AG09309 (cell line): ENCODE measurements at regions not wholly inside any gene's neighbourhood (a gene's known extent, or its start where the extent isn't known, plus 50 kb on each side); places are given as distances from the start of the nearest gene placed in this dataset.
"Not testable (repeated sequence)": the region's sequence is repeated elsewhere in the genome, so short reads cannot be mapped to it uniquely, and the experiment has no call there.

Source experiments
- DNase-seq: peaks from one replicate; pipeline ENCODE4 v3.0.0-alpha.2; 2010; ENCODE audit warnings: low read depth
- H3K4me3 ChIP-seq: 2 replicates; pipeline ENCODE4 v1.5.1; 2011; ENCODE audit warnings: mild to moderate bottlenecking, low read depth, low read length, moderate library complexity; ENCODE audit not compliant: control insufficient read depth
- TF ChIP-seq, protein P1 (sequence below): IDR thresholded peaks from 2 replicates; pipeline ENCODE4 v1.5.1; 2011; ENCODE audit warnings: mild to moderate bottlenecking, low read depth, low read length, inconsistent platforms; ENCODE audit not compliant: insufficient read depth, control insufficient read depth; ENCODE audit errors: missing control alignments

DNA sequence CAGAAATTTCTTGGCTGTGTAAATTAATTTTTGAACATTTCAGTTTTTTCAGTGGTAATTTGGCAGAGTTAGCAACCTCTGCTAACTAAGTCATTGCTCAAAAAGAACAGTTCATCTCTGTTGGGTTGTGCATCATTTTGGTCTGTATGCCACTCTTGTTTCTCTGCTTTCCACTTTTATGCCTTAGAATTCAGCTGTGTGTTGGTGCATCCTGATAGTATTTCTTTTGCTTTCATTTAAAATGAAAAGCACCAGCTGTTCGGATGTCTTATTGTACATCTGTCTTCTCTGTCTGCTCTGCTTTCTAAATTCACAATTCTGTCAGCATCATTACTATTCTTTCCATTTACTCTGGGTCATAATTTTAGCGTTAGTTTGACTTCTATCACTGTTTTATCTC lies 388.2 kb upstream of the NDST4 start:
- no peak overlapping the region for H3K4me3 ChIP-seq
- DNase-seq: no peak
- TF ChIP-seq, protein P1, sequence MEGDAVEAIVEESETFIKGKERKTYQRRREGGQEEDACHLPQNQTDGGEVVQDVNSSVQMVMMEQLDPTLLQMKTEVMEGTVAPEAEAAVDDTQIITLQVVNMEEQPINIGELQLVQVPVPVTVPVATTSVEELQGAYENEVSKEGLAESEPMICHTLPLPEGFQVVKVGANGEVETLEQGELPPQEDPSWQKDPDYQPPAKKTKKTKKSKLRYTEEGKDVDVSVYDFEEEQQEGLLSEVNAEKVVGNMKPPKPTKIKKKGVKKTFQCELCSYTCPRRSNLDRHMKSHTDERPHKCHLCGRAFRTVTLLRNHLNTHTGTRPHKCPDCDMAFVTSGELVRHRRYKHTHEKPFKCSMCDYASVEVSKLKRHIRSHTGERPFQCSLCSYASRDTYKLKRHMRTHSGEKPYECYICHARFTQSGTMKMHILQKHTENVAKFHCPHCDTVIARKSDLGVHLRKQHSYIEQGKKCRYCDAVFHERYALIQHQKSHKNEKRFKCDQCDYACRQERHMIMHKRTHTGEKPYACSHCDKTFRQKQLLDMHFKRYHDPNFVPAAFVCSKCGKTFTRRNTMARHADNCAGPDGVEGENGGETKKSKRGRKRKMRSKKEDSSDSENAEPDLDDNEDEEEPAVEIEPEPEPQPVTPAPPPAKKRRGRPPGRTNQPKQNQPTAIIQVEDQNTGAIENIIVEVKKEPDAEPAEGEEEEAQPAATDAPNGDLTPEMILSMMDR: no peak

DNA sequence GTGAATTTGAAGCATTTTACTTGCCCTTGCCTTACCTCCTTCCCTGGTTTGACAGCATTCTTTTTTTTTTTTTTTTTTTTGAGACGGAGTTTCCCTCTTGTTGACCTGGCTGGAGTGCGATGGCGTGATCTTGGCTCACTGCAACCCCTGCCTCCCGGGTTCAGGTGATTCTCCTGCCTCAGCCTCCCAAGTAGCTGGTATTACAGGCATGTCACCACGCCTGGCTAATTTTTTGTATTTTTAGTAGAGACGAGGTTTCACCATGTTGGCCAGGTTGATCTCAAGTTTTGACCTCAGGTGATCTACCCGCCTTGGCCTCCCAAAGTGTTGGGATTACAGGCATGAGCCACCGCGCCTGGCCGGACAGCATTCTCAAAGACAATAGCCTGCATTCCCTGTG lies 380.4 kb upstream of the NDST4 start:
- H3K4me3 ChIP-seq, DNase-seq: not testable (repeated sequence)

- TF ChIP-seq, protein P1: no peak
- no peak for DNase-seq
- H3K4me3 ChIP-seq: no peak overlapping the region
Measured at GRCh38 chr4:115491686-115492085, 378.3 kb upstream of the NDST4 start.

- no peak for DNase-seq
- TF ChIP-seq, protein P1: no peak
- H3K4me3 ChIP-seq: no peak overlapping the region
Measured at GRCh38 chr4:115489279-115489678, 375.9 kb upstream of the NDST4 start.

DNA sequence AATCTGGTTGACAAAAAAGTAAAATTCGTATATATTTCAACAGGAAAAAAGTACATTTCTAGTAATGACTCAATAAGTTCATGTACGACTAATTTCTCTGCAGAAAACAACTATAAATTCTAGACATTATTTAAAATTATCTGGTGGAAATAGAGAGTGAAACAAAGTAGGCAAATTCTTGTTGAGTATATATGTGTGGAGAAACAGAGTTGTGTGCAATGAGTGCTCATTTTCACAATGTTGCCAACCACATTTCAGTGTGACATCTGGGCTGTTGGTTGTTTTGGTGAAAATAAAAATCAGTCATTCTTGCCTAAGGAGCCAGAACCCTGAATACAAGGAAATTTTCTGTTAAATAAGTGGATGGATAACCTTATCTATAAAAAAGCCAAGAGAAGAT lies 372.0 kb upstream of the NDST4 start:
- no peak for DNase-seq
- TF ChIP-seq, protein P1: no peak
- no peak overlapping the region for H3K4me3 ChIP-seq

- TF ChIP-seq, protein P1: no peak
- H3K4me3 ChIP-seq: no peak overlapping the region
- DNase-seq: no peak
Measured at GRCh38 chr4:115484479-115484878, 371.1 kb upstream of the NDST4 start.

- DNase-seq: no peak
- TF ChIP-seq, protein P1: no peak
Measured at GRCh38 chr4:115470763-115471162, 357.3 kb upstream of the NDST4 start.

DNA sequence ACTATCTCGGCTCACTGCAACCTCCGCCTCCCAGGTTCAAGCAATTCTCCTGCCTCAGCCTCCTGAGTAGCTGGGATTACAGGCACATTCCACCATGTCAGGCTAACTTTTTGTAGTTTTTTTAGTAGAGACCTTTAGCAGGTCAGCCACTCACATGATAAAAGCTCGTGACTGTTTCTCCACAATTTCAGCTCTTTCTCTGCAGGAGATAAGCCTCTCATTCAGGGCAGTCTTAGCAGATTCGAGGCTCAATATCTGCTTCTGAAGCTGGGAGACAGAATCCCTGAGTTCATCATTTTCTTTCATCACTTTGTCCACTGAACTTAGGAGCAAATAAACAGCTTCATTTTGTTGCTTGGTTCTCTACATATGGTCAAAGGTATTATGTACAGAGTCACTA lies 345.9 kb upstream of the NDST4 start:
- not testable (repeated sequence) for DNase-seq, H3K4me3 ChIP-seq

More at GRCh38 chr4:115470763-115471162, 357.3 kb upstream of the NDST4 start:
- no peak overlapping the region for H3K4me3 ChIP-seq
